ENCODE measurements at regions not wholly inside any gene's neighbourhood (a gene's known extent, or its start where the extent isn't known, plus 50 kb on each side); places are given as distances from the start of the nearest gene placed in this dataset.

DNA sequence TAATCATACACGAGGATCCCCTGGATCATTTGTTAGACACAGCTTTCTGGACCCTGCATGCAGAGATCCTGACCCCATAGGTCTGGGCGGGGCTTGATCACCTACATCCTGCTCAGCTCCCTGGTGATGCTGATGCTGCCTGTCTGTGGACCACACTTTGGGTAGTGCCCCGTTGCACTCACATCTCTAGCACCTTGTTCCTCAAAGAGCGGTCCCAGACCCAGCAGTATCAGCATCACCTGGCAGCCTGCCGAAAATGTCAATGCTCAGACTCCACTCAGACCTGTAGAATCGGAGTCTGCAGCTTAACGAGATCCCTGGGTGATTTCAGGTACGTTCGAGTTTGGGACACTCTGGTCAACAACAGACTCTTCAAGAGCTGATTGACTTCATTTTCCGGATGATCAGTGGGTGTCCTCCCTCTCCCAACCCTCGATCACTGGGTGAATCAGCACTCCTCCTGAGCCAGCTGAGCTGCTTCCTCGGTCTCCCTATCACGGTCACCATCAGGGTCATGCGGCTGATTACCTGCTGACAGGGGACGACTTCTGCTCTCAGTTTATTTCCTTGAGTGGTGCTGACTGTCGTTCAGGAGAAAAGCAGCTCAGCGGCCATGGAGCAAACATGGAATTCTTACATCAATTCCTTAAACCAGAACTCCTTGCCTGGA is 150.6 kb upstream of the RAB12 start:
- no peak for DNase-seq (ENCODE audit: low spot score)

DNA sequence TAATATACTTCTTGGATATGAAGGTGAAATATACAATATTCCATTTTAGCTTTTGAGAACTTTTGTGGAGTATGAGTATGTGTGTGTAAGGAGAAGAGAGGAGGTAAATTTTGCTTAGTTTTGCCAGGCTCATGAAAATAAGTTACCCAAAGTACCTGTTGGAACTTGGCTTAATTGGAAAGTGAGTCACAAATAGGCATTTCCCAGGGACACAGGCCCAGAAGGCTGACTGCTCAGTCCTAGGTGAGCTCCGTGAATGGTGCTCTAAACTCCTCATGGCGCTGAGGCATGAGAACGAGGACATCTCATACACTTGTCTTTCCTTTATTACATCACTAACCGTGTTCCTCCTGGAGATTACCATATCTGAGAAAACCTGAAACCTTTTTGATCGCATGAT is 148.5 kb upstream of the RAB12 start:
- DNase-seq (ENCODE audit: low spot score) = no peak

DNA sequence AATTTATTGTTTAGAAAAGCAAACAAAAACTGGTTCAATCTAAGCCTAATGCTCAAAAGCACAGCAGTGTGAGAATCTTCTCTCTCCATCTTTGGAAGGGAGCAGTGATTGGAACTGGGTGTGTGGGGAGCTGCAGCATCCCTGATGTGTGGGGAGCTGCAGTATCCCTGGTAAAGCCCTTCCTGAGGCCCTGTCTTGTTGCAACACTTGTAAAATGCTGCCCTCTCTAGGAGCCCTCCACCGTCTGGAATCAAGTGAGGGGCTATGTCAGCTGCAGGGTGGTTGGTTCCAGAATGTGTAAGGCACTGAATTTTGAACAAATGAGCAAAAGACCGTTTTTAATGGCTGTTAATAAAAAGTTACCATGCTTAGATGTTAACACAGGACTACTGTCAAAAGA is 147.7 kb upstream of the RAB12 start:
- DNase-seq (ENCODE audit: low spot score) = no peak

DNA sequence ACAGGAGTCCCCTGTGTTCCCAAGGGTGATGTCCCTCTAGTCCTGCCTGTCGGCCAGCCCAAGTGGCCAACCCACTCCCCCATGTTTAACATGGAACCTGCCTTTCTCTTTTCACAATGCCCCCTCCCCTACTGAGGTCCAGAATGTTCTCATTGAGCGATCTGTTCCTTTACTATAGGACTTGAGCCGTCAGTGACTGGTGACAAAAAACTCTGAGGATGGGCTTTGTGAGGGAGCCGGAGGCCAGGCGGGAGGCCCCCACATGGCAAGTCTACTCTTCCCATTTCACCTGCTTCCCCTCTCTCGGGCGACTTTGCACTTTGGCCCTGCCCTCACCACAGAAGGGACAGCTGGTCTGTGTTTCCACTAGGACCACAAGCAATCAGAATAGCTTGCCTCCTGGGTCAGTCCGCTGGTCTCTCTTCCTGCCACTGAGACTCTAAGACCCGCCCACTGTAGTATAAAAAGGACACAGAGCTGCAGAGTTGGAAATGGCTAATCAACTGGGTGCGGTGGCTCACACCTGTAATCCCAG is 146.5 kb upstream of the RAB12 start:
- no peak for DNase-seq (ENCODE audit: low spot score)

DNA sequence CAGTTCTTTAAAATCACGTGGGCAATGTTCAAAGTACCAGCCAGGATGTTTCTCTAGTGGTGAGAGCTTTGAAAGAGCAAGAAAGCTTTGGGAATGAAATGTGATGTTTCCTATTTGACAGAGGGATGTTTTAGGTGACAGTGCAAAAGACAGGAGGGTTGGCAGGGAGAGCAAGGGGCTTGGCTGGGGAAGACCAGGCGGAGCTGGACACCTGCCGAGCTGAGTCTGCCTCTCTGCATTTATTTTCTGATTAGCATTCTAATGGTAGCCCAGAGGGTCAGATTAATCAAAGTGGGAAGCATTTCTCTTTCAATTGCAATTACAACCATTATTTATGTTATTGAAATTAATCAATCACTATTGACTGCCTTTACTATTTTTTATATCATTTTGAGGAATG is 145.4 kb upstream of the RAB12 start:
- no peak for DNase-seq (ENCODE audit: low spot score)

DNA sequence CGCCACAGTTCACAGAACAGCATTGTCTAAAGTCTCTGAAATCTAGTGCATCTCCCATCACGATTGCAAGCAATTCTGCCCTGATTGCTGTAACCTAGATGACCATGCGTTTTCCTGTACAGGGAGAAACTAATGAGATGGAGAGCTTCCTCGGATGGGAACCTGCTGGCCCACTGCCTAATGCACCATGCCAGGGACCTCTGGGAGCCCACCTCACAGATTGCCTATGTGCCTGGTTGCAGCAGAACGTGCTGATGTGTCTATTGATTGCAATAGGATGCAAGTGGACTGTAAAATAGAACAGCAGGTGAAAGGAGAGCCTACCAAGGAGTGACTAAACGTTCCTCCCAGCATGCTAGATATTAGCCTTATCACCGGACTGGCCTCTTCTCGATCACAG is 141.0 kb upstream of the RAB12 start:
- no peak for DNase-seq (ENCODE audit: low spot score)

DNA sequence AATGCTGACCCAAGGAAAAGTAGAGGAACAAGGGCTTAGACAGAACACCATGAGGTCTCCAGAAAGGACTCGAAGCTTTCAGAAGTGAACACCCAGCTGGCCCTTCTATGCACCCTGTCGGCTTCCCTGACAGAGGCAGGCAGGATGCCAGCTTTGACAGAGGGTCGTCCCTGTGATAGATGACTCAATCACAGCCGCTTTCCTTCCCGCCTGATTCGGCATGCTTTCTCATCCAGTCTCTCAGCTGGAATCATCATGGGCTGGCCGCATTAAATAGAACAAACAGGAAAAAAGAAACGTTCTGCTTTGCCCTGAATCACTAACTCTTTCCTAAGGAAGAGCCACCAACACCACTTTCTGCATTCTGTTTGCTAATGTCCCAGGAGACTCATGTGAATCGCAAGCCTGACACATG is 140.3 kb upstream of the RAB12 start:
- DNase-seq (ENCODE audit: low spot score) = peak; percentile 71

DNA sequence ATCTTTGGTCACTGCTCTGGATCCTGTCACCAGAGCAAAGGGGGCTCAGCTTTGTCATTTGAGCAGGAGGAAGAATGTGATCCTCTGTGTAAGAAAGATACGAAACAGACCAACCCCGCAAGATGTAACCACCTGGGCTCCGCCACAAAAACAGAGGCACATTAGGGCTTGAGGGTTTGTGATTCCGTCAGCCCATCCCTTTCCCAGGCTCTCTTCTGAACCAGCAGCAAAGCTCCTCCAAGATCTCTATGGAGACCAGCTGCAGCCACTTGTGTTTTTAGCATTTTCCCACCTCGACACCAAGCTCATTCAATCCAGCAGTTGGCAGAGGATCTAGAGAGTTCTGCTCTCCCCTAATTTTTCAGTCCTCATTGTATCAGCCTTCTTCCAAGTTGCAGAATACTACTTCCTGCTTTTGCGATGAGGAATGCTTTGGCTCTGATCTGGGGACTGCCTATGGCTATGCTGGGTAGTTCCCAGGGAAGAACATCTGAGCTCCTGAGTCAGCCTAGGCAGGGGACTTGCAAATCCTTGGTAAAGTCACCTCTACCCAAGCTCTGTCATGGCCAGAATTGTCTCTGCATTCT is 139.6 kb upstream of the RAB12 start:
- peak; percentile 10 for DNase-seq (ENCODE audit: low spot score)

DNA sequence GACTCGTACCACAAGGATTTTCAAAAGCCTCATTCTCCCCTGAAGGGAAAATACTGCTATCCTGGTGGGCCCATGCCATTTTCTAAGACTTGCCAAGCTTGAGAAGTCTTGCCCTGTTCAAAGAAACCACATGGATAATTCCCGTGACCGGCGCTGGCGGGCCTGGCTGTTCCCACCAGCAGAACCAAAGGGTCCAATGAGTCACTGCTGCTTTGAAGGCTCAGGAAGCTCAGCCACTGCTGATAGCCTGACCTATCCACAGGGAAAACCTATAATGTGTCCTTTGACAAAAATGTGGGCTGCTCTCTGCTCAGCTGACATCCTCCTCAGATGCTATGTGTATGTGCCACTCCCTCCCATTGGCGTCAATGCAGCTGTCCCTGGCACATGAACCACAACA is 137.9 kb upstream of the RAB12 start:
- DNase-seq (ENCODE audit: low spot score) = no peak

DNA sequence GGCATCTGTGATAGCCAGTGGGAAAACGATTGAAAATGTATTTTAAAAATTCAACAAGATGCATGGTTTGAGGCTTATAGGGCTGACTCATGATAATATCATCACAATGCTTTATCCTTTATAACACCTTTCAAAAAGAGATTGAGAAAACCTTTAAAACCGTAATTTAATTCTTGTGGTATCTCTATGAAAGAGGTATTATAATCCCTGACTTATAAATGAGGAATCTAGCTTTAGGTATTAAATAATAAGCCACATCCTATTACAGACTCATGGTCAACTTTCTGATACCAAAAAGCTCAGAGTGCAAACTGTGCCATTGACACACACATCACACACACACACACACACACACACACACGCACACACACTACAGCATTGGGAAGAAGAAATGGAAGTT is 134.6 kb upstream of the RAB12 start:
- no peak for DNase-seq (ENCODE audit: low spot score)

DNA sequence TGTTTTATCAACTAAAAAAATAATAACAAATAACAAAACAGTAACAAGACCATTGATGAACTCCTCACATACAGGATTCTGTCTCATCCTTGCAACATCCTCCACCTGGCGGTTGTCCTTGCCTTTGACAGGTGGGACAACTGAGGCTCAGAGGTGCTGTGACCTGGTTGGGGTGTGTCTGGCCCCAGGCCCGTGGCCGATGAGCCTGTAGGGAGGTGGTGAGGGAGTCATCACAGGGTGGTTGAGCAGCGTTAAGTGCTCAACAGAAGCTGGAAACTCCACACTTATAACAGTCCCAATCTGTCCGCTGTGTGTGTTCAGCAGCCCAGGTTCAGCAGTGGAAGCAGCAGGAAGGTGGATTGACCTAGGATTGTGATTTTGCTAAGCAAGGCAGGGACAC is 131.6 kb upstream of the RAB12 start:
- no peak for DNase-seq (ENCODE audit: low spot score)

DNA sequence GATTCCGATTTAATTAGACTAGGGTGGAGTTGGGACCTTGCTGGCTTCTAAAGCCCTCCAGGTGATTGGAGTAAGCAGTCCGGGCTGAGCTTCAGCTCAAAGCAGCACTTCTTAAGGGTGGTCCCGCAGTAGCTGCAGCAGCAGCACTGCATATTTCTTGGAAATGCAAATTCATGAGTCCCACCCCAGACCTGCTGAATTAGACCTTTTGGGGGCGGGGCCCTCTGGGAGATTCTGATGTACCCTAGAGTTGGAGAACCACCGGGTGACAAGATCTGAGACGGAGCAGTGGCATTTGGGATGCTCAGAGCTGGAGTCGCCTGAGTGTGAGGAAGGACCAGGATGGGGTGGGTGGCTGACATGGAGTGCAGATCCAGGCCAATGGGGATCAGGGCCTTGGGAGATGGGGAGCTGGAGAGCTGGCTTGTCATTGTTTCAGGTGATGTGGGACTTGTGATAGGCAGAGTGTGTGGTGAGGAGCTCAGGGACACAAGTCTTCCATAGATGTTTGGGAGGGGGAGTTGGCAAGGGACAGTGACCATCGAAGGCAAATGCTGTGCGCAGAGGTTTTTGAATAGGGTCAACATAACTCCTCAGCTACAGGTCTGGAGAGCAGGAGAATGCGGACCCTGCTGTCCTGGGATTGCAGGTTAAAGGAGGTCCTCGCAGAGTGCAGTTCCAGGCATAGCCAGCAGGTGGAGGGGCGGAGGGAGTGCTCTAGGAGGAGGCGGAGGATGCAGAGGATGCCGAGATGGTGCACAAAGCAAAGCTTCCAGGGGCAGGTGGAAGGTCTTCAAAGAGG is 130.9 kb upstream of the RAB12 start:
- peak; percentile 47 for DNase-seq (ENCODE audit: low spot score)

DNA sequence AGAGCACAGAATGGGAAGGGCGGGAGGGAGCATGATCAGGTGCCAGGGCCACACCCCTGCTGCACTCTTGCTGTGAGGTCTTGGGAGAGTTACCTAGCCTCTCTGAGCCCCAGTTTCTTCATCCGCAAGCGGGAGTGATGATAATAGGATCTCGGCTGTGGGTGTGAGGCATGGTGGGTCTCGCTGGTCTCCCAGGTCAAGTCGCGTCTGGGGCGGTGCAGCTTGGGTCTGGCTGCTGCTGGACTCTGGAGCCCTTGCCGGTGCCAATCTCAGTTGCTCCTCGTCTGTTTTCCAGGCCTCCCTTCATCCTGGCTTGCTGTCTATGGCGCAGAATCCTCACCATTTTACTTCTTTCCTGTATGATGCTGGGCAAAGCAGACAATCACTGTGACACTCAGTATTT is 130.3 kb upstream of the RAB12 start:
- no peak for DNase-seq (ENCODE audit: low spot score)

DNA sequence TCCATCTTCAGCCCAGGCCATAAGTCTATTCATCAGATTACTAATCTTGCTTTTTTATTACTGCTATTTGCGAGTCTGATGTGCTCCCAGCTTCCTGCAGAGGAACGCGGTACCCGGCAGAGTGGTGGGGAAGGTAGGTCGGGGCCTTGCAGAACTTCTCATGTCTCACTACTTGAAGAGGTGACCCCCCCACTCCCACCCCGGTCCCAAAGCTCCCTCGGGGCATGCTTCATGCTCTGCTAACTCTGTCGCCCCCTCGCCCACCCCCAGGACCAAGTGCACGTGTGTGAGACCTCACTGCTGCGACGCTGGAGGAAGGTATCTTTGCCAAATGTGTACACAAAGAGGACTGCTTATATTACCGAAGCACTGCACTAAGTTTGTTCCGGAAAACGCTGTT is 129.4 kb upstream of the RAB12 start:
- no peak for DNase-seq (ENCODE audit: low spot score)

DNA sequence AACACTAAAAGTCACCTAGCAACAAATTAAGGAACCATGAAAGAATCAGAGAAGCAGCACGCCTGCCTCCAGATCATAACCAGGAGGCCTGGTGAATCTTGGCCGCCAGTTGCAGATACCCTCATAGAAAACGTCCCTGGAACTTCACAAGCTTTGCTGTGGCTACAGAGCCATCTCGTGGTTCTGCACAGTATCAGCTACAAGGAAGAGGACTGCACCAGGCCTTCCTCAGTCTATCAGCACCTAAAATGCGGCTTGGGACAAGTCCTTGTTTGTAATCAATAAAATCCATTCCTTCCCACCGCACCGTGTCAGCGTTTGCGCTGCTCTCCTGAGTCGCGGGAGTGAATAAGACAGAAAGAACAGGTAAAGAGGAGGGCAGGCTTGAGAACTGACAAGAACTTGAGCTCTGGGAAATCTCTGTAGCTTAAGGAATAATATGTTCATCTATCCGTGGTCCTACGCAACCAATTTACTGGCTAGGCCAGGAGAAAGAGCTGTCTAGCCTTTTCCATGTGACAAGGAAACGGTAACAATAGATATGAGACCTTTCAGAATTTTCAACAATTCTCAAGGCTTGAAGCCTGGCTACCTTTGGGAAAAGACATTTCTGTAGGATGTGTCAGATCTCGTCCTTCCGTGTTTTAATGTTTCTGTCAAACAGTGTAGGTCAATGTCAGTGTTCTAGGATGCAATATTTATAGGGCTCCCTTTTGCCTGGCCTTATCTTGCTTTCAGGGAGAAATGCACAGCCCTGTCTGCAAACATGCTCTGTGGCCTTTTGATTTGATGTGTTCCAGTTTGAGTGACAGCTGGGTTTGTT is 128.5 kb upstream of the RAB12 start:
- DNase-seq (ENCODE audit: low spot score) = peak; percentile 63

DNA sequence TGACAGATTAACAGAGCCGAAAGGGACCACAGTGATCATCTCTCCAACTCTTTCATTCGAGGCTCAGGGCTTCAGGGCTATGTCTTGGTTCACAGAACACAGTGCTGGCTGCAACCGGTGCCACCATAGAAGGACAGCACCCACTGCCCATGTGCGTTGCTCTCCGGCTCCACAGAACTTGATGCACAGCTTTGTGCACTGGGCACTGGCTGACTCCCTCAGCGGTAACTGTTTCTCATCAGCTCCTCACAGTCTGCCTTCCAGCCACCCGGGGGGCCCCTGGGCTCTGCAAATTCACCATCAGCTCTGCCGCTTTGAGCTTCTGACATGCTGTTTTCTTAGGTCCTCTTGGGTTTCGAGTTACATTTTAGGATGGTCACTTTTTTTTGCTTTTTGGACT is 124.3 kb upstream of the RAB12 start:
- no peak for DNase-seq (ENCODE audit: low spot score)

DNA sequence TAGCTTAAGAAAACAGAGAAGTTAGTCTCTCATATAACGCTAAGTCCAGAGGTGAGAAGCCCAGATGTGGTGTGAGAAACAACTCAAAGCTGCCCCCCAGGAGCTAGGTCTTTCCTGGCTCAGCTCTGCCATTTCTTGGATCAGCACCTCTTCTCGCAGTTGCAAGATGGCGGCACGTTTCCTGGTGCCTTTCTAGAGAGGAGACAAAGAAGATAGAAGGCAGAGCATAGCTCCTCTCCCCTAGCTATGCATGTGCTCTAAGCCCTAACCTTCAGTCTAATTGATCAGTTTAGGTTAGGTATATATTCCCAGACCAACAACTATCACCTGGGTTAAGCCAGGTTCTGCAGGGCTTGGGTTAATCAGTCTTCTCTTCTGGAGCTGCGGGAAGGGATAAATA is 119.5 kb upstream of the RAB12 start:
- DNase-seq (ENCODE audit: low spot score) = no peak

DNA sequence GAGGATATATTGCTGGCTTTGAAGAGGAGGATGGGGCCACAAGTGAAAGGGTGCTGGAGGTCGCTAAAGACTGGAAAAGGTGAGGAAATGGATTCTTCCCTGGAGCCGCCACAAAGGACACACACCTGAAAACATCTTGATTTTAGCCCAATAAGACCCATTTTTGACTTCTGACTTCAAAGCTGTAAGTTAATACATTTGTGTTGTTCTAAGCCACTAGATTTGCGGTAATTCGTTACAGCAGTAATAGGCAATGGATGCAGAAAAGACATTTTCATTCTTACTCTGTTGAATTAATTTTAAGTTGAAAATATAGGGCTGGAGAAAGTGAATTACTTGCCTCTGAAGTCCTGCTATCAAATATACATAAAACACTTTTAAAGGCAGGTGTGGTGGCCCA is 117.7 kb upstream of the RAB12 start:
- no peak for DNase-seq (ENCODE audit: low spot score)

DNA sequence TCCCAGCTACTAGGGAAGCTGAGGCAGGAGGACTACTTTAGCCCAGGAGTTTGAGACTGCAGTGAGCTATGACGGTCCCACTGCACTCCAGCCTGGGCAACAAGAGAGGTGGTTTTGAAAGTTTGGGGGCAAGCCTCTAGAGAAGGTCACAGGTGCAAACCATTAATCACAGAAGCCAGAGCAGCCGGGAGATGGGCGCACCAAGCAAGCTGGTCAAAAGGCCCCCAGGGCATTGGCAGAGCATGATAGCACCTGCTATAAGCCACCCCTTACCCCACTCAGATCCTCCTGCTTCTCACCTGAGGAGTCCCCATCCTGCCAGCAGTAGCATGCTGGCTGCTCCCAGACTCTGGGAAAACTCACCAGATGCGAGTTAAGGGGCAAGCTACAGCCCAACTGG is 116.1 kb upstream of the RAB12 start:
- no peak for DNase-seq (ENCODE audit: low spot score)

DNA sequence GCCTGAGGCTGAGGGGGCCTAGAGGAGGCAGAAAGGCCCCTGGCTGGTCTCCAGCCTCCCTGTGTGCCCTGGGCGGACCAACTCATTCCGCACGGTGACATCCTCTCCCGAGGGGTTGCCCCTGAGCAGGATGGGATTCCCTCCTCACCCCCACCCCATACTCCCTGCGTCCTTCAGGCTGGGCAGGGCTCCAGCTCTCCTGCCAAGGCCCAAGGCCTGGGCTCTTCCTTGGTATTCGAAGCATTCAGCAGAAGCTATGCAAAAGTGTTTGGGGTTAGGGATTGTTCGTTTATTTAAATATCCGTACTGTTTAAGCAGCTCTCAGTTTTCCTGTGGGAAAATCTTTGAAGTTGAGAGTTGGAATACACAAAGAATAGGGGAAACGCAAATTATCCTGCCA is 113.1 kb upstream of the RAB12 start:
- no peak for DNase-seq (ENCODE audit: low spot score)

DNA sequence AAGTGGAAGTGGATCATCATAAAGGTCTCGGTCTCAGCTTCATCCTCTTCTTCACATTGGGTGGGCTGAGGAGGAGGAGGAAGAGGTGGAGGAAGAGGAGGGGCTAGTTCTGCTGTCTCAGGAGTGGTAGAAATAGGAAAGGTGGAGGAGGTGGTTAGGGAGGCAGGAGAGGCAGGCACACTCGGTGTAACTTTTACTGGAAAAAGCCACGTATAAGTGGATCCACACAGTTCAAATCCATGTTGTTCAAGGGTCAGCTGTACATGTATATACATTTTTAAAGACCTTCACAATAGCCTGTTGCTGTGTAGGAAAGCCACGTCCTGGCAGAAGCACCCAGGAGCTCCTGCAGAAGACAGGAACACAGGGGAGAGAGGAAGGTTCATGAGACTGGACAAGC is 110.3 kb upstream of the RAB12 start:
- no peak for DNase-seq (ENCODE audit: low spot score)
